Astrocyte (in vitro differentiated cells and primary cell): ENCODE measurements at regions not wholly inside any gene's neighbourhood (a gene's known extent, or its start where the extent isn't known, plus 50 kb on each side); places are given as distances from the start of the nearest gene placed in this dataset.

ENCODE experiments used
- DNase-seq: peaks from one replicate; pipeline ENCODE4 v3.0.0-alpha.2; 2010; ENCODE audit warnings: low read depth
- FAIRE-seq: peaks from 2 replicates; lab custom pipeline; 2011; peaks lifted over from hg19 to GRCh38; lab: Jason Lieb, UNC
- H2AFZ ChIP-seq: 2 replicates; pipeline ENCODE4 v1.6.0; 2012; ENCODE audit warnings: low read depth, low read length, inconsistent platforms
- H3K27ac ChIP-seq: 2 replicates; pipeline ENCODE4 v1.5.1; 2011; ENCODE audit warnings: low read depth, low read length, inconsistent platforms
- H3K27me3 ChIP-seq: 2 replicates; pipeline ENCODE4 v1.6.0; 2011; ENCODE audit warnings: low read length, inconsistent platforms; ENCODE audit not compliant: insufficient read depth
- H3K36me3 ChIP-seq: 2 replicates; pipeline ENCODE4 v1.5.1; 2011; ENCODE audit warnings: low read length, inconsistent platforms; ENCODE audit not compliant: insufficient read depth
- H3K4me1 ChIP-seq: 2 replicates; pipeline ENCODE4 v1.5.1; 2011; ENCODE audit warnings: low read length, inconsistent platforms; ENCODE audit not compliant: insufficient read depth
- H3K4me2 ChIP-seq: 2 replicates; pipeline ENCODE4 v1.6.0; 2012; ENCODE audit warnings: low read length, inconsistent platforms
- H3K4me3 ChIP-seq: 2 replicates; pipeline ENCODE4 v1.5.1; 2011; ENCODE audit warnings: low read depth, mild to moderate bottlenecking, low read length, inconsistent platforms; ENCODE audit not compliant: insufficient read depth
- H3K79me2 ChIP-seq: 2 replicates; pipeline ENCODE4 v1.6.0; 2012; ENCODE audit warnings: mild to moderate bottlenecking, low read length, inconsistent platforms; ENCODE audit not compliant: insufficient read depth
- H3K9ac ChIP-seq: 2 replicates; pipeline ENCODE4 v1.6.0; 2012; ENCODE audit warnings: mild to moderate bottlenecking, low read length, inconsistent platforms
- H3K9me3 ChIP-seq: 2 replicates; pipeline ENCODE4 v1.5.1; 2012; ENCODE audit warnings: low read depth, mild to moderate bottlenecking, low read length, inconsistent platforms; ENCODE audit not compliant: insufficient read depth
- H4K20me1 ChIP-seq: 2 replicates; pipeline ENCODE4 v1.6.0; 2012; ENCODE audit warnings: low read length, inconsistent platforms; ENCODE audit not compliant: insufficient read depth
- H3K27ac Mint-ChIP-seq: one replicate; pipeline ENCODE4 v1.8.0; 2021; ENCODE audit warnings: mild to moderate bottlenecking, mixed read lengths; ENCODE audit not compliant: unreplicated experiment
- H3K27me3 Mint-ChIP-seq: one replicate; pipeline ENCODE4 v1.8.0; 2021; ENCODE audit warnings: low read depth, mixed read lengths; ENCODE audit not compliant: unreplicated experiment
- H3K36me3 Mint-ChIP-seq: one replicate; pipeline ENCODE4 v1.8.0; 2021; ENCODE audit warnings: low read depth, mixed read lengths; ENCODE audit not compliant: unreplicated experiment
- H3K4me1 Mint-ChIP-seq: one replicate; pipeline ENCODE4 v1.8.0; 2021; ENCODE audit warnings: low read depth, mixed read lengths; ENCODE audit not compliant: unreplicated experiment
- H3K4me3 Mint-ChIP-seq: one replicate; pipeline ENCODE4 v1.8.0; 2021; ENCODE audit warnings: mild to moderate bottlenecking, moderate library complexity, mixed read lengths; ENCODE audit not compliant: unreplicated experiment
- H3K9me3 Mint-ChIP-seq: one replicate; pipeline ENCODE4 v1.8.0; 2021; ENCODE audit warnings: mild to moderate bottlenecking, mixed read lengths; ENCODE audit not compliant: unreplicated experiment
- CTCF ChIP-seq: IDR thresholded peaks from 2 replicates; pipeline ENCODE4 v1.5.1; 2011; ENCODE audit warnings: low read depth, mild to moderate bottlenecking, inconsistent platforms, low read length, moderate library complexity; ENCODE audit not compliant: insufficient read depth
- EZH2 ChIP-seq: IDR thresholded peaks from 2 replicates; pipeline ENCODE4 v1.6.1; 2012; ENCODE audit warnings: mild to moderate bottlenecking, low read length, inconsistent platforms; ENCODE audit not compliant: insufficient read depth

DNA sequence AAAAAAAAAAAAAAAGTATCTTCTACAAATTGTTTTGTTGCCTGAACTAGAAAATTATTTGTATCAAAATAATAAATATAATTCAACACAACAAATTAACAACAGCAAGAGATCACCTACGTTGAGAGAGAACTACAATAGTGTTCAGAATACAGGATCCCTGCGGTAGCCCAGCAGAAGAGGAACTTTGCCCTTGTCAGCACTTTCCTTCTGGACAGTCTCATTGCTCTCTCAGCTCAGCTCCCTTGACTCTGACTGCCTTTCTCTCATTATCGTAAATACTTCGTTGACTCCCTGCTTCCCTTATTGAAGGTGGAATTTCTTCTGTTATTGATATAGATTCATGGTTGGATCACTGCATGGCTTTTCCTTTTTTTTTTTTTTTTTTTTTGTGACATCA is 469.5 kb upstream of the VSTM2A start:
- Mint-ChIP-seq H3K36me3 (no peaks in the 10 kb centered on the region), H3K27me3 (peaks cover 12% of the 10 kb centered on the region)

GRCh38 chr7:54076616-54077015 is 465.6 kb upstream of the VSTM2A start:
- H3K4me3 Mint-ChIP-seq = no peak overlapping the region
- H3K79me2 ChIP-seq = no peaks in the 10 kb centered on the region

More for the DNA sequence above, 469.5 kb upstream of the VSTM2A start:
- Mint-ChIP-seq H3K27ac (no peak overlapping the region), H3K4me3 (no peak overlapping the region), H3K4me1 (no peaks in the 10 kb centered on the region), H3K9me3 (no peaks in the 10 kb centered on the region)
- Histone ChIP-seq H3K27me3 (no peaks in the 10 kb centered on the region), H3K36me3 (no peaks in the 10 kb centered on the region), H3K4me3 (no peak overlapping the region), H3K27ac (no peak overlapping the region), H3K4me1 (no peaks in the 10 kb centered on the region), H4K20me1 (no peaks in the 10 kb centered on the region), H3K79me2 (no peaks in the 10 kb centered on the region), H3K9ac (no peak overlapping the region), H2AFZ (no peak overlapping the region), H3K4me2 (no peak overlapping the region), H3K9me3 (no peaks in the 10 kb centered on the region)
- TF ChIP-seq EZH2 (no peak), CTCF (no peak)
- FAIRE-seq (no peak), DNase-seq (no peak)

More at GRCh38 chr7:54076616-54077015, 465.6 kb upstream of the VSTM2A start:
- TF ChIP-seq EZH2 (no peak), CTCF (no peak)
- H3K27me3 Mint-ChIP-seq = peaks cover 5% of the 10 kb centered on the region
- Histone ChIP-seq H3K9ac (no peak overlapping the region), H3K9me3 (peaks cover 3% of the 10 kb centered on the region), H3K27me3 (no peaks in the 10 kb centered on the region), H4K20me1 (no peaks in the 10 kb centered on the region), H2AFZ (no peak overlapping the region), H3K27ac (no peak overlapping the region), H3K4me2 (no peak overlapping the region), H3K36me3 (no peaks in the 10 kb centered on the region), H3K4me3 (no peak overlapping the region), H3K4me1 (no peaks in the 10 kb centered on the region)
- FAIRE-seq = no peak
- no peaks in the 10 kb centered on the region for H3K4me1 Mint-ChIP-seq
- no peak overlapping the region for H3K27ac Mint-ChIP-seq
- H3K9me3 Mint-ChIP-seq = peaks cover 1% of the 10 kb centered on the region
- no peaks in the 10 kb centered on the region for H3K36me3 Mint-ChIP-seq
- no peak for DNase-seq
